Osteocyte (in vitro differentiated cells): ENCODE measurements at regions not wholly inside any gene's neighbourhood (a gene's known extent, or its start where the extent isn't known, plus 50 kb on each side); places are given as distances from the start of the nearest gene placed in this dataset.

Experiments
- DNase-seq: peaks from one replicate; pipeline ENCODE4 v3.0.0; 2021; ENCODE audit warnings: mixed read lengths; ENCODE audit not compliant: unreplicated experiment; ENCODE audit errors: extremely low spot score
- H3K27ac Mint-ChIP-seq: one replicate; pipeline ENCODE4 v1.8.0; 2021; ENCODE audit warnings: mild to moderate bottlenecking, mixed read lengths; ENCODE audit not compliant: unreplicated experiment
- H3K27me3 Mint-ChIP-seq: one replicate; pipeline ENCODE4 v1.8.0; 2021; ENCODE audit warnings: mixed read lengths; ENCODE audit not compliant: unreplicated experiment
- H3K36me3 Mint-ChIP-seq: one replicate; pipeline ENCODE4 v1.8.0; 2021; ENCODE audit warnings: mixed read lengths; ENCODE audit not compliant: unreplicated experiment
- H3K4me1 Mint-ChIP-seq: one replicate; pipeline ENCODE4 v1.8.0; 2021; ENCODE audit warnings: mixed read lengths; ENCODE audit not compliant: unreplicated experiment
- H3K4me3 Mint-ChIP-seq: one replicate; pipeline ENCODE4 v1.8.0; 2021; ENCODE audit warnings: mild to moderate bottlenecking, moderate library complexity, mixed read lengths; ENCODE audit not compliant: unreplicated experiment
- H3K9me3 Mint-ChIP-seq: one replicate; pipeline ENCODE4 v1.8.0; 2021; ENCODE audit warnings: mixed read lengths; ENCODE audit not compliant: unreplicated experiment
- CTCF ChIP-seq: fragments of 200-600 bp; sonication (generic); IDR thresholded peaks from 2 replicates; pipeline ENCODE4 v1.5.0; 2021; ENCODE audit warnings: antibody characterized with exemption, mild to moderate bottlenecking, moderate library complexity

GRCh38 chr1:101136739-101137138 is 100.1 kb upstream of the S1PR1 start:
- Mint-ChIP-seq H3K4me3 (no peak overlapping the region), H3K4me1 (peaks cover 18% of the 10 kb centered on the region)

GRCh38 chr1:101136271-101136670 is 100.5 kb upstream of the S1PR1 start:
- no peaks in the 10 kb centered on the region for H3K36me3 Mint-ChIP-seq
- H3K4me1 Mint-ChIP-seq: peaks cover 18% of the 10 kb centered on the region
- no peaks in the 10 kb centered on the region for H3K9me3 Mint-ChIP-seq
- H3K27me3 Mint-ChIP-seq: peaks cover 17% of the 10 kb centered on the region
- no peak overlapping the region for H3K27ac Mint-ChIP-seq
- no peak overlapping the region for H3K4me3 Mint-ChIP-seq
- no peak for DNase-seq
- TF ChIP-seq CTCF: no peak

More at GRCh38 chr1:101136739-101137138, 100.1 kb upstream of the S1PR1 start:
- Mint-ChIP-seq H3K27ac (no peak overlapping the region), H3K9me3 (no peaks in the 10 kb centered on the region), H3K36me3 (no peaks in the 10 kb centered on the region), H3K27me3 (peaks cover 17% of the 10 kb centered on the region)
- peak; percentile 44 for TF ChIP-seq CTCF
- DNase-seq: no peak

GRCh38 chr1:101135526-101135925 is 101.3 kb upstream of the S1PR1 start:
- H3K4me1 Mint-ChIP-seq: peaks cover 18% of the 10 kb centered on the region
- H3K36me3 Mint-ChIP-seq: no peaks in the 10 kb centered on the region
- DNase-seq: no peak
- no peak overlapping the region for H3K27ac Mint-ChIP-seq
- H3K4me3 Mint-ChIP-seq: no peak overlapping the region
- TF ChIP-seq CTCF: no peak
- peaks cover 21% of the 10 kb centered on the region for H3K27me3 Mint-ChIP-seq
- H3K9me3 Mint-ChIP-seq: no peaks in the 10 kb centered on the region

GRCh38 chr1:101131239-101131843 is 105.5 kb upstream of the S1PR1 start:
- no peak overlapping the region for H3K27ac Mint-ChIP-seq
- H3K27me3 Mint-ChIP-seq: peaks cover 23% of the 10 kb centered on the region
- no peak for DNase-seq
- TF ChIP-seq CTCF: no peak
- no peaks in the 10 kb centered on the region for H3K9me3 Mint-ChIP-seq
- H3K4me1 Mint-ChIP-seq: peaks cover 5% of the 10 kb centered on the region
- no peak overlapping the region for H3K4me3 Mint-ChIP-seq
- H3K36me3 Mint-ChIP-seq: no peaks in the 10 kb centered on the region

- H3K36me3 Mint-ChIP-seq: no peaks in the 10 kb centered on the region
- peaks cover 23% of the 10 kb centered on the region for H3K27me3 Mint-ChIP-seq
- H3K9me3 Mint-ChIP-seq: no peaks in the 10 kb centered on the region
- DNase-seq: no peak
- H3K4me3 Mint-ChIP-seq: no peak overlapping the region
- no peak overlapping the region for H3K27ac Mint-ChIP-seq
- no peak for TF ChIP-seq CTCF
- H3K4me1 Mint-ChIP-seq: no peaks in the 10 kb centered on the region
These were observed 105.1 kb upstream of the DPH5 start for GRCh38 chr1:101130673-101131072.
